HG02759 (cell line): ENCODE measurements at regions not wholly inside any gene's neighbourhood (a gene's known extent, or its start where the extent isn't known, plus 50 kb on each side); places are given as distances from the start of the nearest gene placed in this dataset.

Source experiments
- ATAC-seq: cut with Tn5 transposase; IDR thresholded peaks from one replicate; pipeline ENCODE4 v1.9.1; 2021; ENCODE audit warnings: mild to moderate bottlenecking, moderate library complexity; ENCODE audit not compliant: unreplicated experiment

GRCh38 chr3:194003114-194004057, 132.6 kb upstream of the HES1 start:
- ATAC-seq, result peak; percentile 83

- ATAC-seq, result no peak
Measured at GRCh38 chr3:194005930-194006501, 129.9 kb upstream of the HES1 start.

- no peak for ATAC-seq
Measured at GRCh38 chr3:194007592-194008337, 128.2 kb upstream of the HES1 start.

GRCh38 chr3:194009019-194009418, 126.9 kb upstream of the HES1 start:
- no peak for ATAC-seq

- no peak for ATAC-seq
Measured at GRCh38 chr3:194009892-194010533, 125.9 kb upstream of the HES1 start.

GRCh38 chr3:194011807-194012206, 124.1 kb upstream of the HES1 start:
- no peak for ATAC-seq

GRCh38 chr3:194013928-194014327, 122.0 kb upstream of the HES1 start:
- no peak for ATAC-seq

- no peak for ATAC-seq
Measured at GRCh38 chr3:194014756-194015155, 121.2 kb upstream of the HES1 start.

GRCh38 chr3:194019398-194020165, 116.4 kb upstream of the HES1 start:
- ATAC-seq, result no peak

GRCh38 chr3:194022052-194022451, 113.9 kb upstream of the HES1 start:
- ATAC-seq, result no peak

GRCh38 chr3:194022816-194023215, 113.1 kb upstream of the HES1 start:
- ATAC-seq, result no peak

- no peak for ATAC-seq
Measured at GRCh38 chr3:194023501-194024280, 112.3 kb upstream of the HES1 start.

- no peak for ATAC-seq
Measured at GRCh38 chr3:194025119-194025518, 110.8 kb upstream of the HES1 start.

GRCh38 chr3:194025951-194026350, 110.0 kb upstream of the HES1 start:
- ATAC-seq, result no peak

GRCh38 chr3:194028434-194029004, 107.4 kb upstream of the HES1 start:
- ATAC-seq, result no peak

GRCh38 chr3:194029846-194030245, 106.1 kb upstream of the HES1 start:
- ATAC-seq, result no peak

- no peak for ATAC-seq
Measured at GRCh38 chr3:194030372-194030771, 105.6 kb upstream of the HES1 start.

- ATAC-seq, result no peak
Measured at GRCh38 chr3:194031349-194031748, 104.6 kb upstream of the HES1 start.
